HepG2 (cell line): ENCODE measurements at regions not wholly inside any gene's neighbourhood (a gene's known extent, or its start where the extent isn't known, plus 50 kb on each side); places are given as distances from the start of the nearest gene placed in this dataset.
A peak's percentile ranks its signal among the peaks of the same experiment; 100 is the strongest.

Source experiments
- ATAC-seq: fragments of 200-7000 bp; cut with Tn5 transposase; 3 replicates; pipeline ENCODE4 v1.9.1; 2020; ENCODE audit warnings: mild to moderate bottlenecking, moderate library complexity
- BruUV-seq: library from RNA; stranded (reverse); fragments of 400-500 nt; replicated peaks from 2 replicates; lab custom pipeline; 2021; lab: Mats Ljungman, UMichigan
- CTCF ChIA-PET: fragments of 300-600 bp; formaldehyde crosslinking; extraction: SDS; loops from one replicate; lab custom pipeline; 2021; ENCODE audit warnings: low total read pairs, inconsistent platforms, low intra/inter-chr PET ratio; lab: Yijun Ruan, JAX
- POLR2A ChIA-PET: fragments of 350-600 bp; sonication (Branson Sonifier 250); formaldehyde crosslinking; loops from one replicate; lab custom pipeline; 2020; ENCODE audit warnings: antibody characterized with exemption, inconsistent platforms; lab: Yijun Ruan, JAX
- DNase-seq: peaks from one replicate; pipeline ENCODE4 v3.0.0-alpha.2; 2015; ENCODE audit warnings: low spot score
- FAIRE-seq: peaks from 3 replicates; lab custom pipeline; 2011; peaks lifted over from hg19 to GRCh38; lab: Jason Lieb, UNC
- H2AFZ ChIP-seq: one replicate; pipeline ENCODE4 v1.6.1; 2011; ENCODE audit warnings: low read length, inconsistent platforms
- H3K27ac ChIP-seq: fragments of 300-600 bp; 3 replicates; pipeline ENCODE4 v1.8.0; 2011; ENCODE audit warnings: mixed run types, mild to moderate bottlenecking, mixed read lengths, low read length, inconsistent platforms; ENCODE audit not compliant: insufficient read depth; ENCODE audit errors: extremely low read length
- H3K27me3 ChIP-seq, 2 experiments: fragments of 200-600 bp in 1 of 2; 2 replicates in 1 of 2; 3 replicates in 1 of 2; pipeline versions ENCODE4 v1.6.0 to v1.8.0; 2011; ENCODE audit warnings: low read length in 2 of 2, mild to moderate bottlenecking in 2 of 2, moderate library complexity in 2 of 2, inconsistent platforms in 1 of 2; ENCODE audit not compliant: insufficient read depth in 2 of 2, control insufficient read depth in 1 of 2
- H3K36me3 ChIP-seq, 2 experiments: fragments of 200-600 bp in 1 of 2; replicated peaks in 1 of 2; 2 replicates in 1 of 2; 3 replicates in 1 of 2; pipeline versions ENCODE4 v1.5.1 to v1.8.0; 2011; ENCODE audit warnings: low read length in 2 of 2, inconsistent platforms in 1 of 2; ENCODE audit not compliant: insufficient read depth in 2 of 2, control insufficient read depth in 1 of 2
- H3K4me1 ChIP-seq: 2 replicates; pipeline ENCODE4 v1.5.1; 2012; ENCODE audit warnings: low read length, inconsistent platforms; ENCODE audit not compliant: insufficient read depth
- H3K4me2 ChIP-seq: 2 replicates; pipeline ENCODE4 v1.6.0; 2011; ENCODE audit warnings: low read depth, low read length, inconsistent platforms
- H3K4me3 ChIP-seq, 3 experiments: fragments of 200-600 bp in 1 of 3; sonication (generic), shearing (Covaris generic) in 1 of 3; replicated peaks in 1 of 3; 2 replicates each; pipeline ENCODE4 v1.5.1; 2011 to 2016; ENCODE audit warnings: low read length in 3 of 3, inconsistent platforms in 2 of 3, low read depth in 2 of 3, mild to moderate bottlenecking in 2 of 3, control low read depth in 1 of 3, mixed read lengths in 1 of 3; ENCODE audit not compliant: insufficient read depth in 1 of 3
- H3K79me2 ChIP-seq: one replicate; pipeline ENCODE4 v1.6.1; 2011; ENCODE audit warnings: low read length, inconsistent platforms; ENCODE audit not compliant: insufficient read depth
- H3K9ac ChIP-seq: 2 replicates; pipeline ENCODE4 v1.6.0; 2011; ENCODE audit warnings: mild to moderate bottlenecking, low read depth, low read length, inconsistent platforms; ENCODE audit not compliant: insufficient read depth
- H3K9me3 ChIP-seq: 2 replicates; pipeline ENCODE4 v1.5.1; 2012; ENCODE audit warnings: mild to moderate bottlenecking, low read length
- H4K20me1 ChIP-seq: 2 replicates; pipeline ENCODE4 v1.6.0; 2011; ENCODE audit warnings: inconsistent platforms, mild to moderate bottlenecking, low read length, moderate library complexity; ENCODE audit not compliant: insufficient read depth
- EED ChIP-seq: sonication (generic); formaldehyde crosslinking; IDR thresholded peaks from 2 replicates; pipeline ENCODE4 v1.5.0; 2020; ENCODE audit warnings: mild to moderate bottlenecking, missing genetic modification reagents
- FIP1L1 ChIP-seq: fragments of 200-400 bp; formaldehyde crosslinking; IDR thresholded peaks from 2 replicates; pipeline ENCODE4 v1.6.1; 2018; ENCODE audit warnings: low read depth, mild to moderate bottlenecking, low read length, moderate library complexity, borderline replicate concordance; ENCODE audit not compliant: insufficient read depth
- FLYWCH1 ChIP-seq: sonication (generic); formaldehyde crosslinking; IDR thresholded peaks from 2 replicates; pipeline ENCODE4 v1.8.1; 2023; ENCODE audit warnings: mild to moderate bottlenecking, missing genetic modification reagents
- HES4 ChIP-seq: sonication (generic); formaldehyde crosslinking; IDR thresholded peaks from 2 replicates; pipeline ENCODE4 v1.9.0; 2021; ENCODE audit warnings: mild to moderate bottlenecking, missing genetic modification reagents, borderline replicate concordance
- MAFF ChIP-seq: IDR thresholded peaks from 2 replicates; pipeline ENCODE4 v1.6.1; 2011; ENCODE audit warnings: low read depth, low read length, improper control_type of control experiment
- MAFK ChIP-seq, 2 experiments: IDR thresholded peaks in 1 of 2; conservative IDR thresholded peaks in 1 of 2; 2 replicates each; pipeline ENCODE4 v1.6.1; 2011; ENCODE audit warnings: improper control_type of control experiment in 2 of 2, low read length in 2 of 2
- RAD21 ChIP-seq: fragments of 450-650 bp; formaldehyde crosslinking; IDR thresholded peaks from 2 replicates; pipeline ENCODE4 v1.5.0; 2020; ENCODE audit warnings: mild to moderate bottlenecking
- SIN3B ChIP-seq: fragments of 150-350 bp; IDR thresholded peaks from 2 replicates; pipeline ENCODE4 v1.6.1; 2014; ENCODE audit warnings: low read length
- SRY ChIP-seq: sonication (generic); formaldehyde crosslinking; IDR thresholded peaks from 2 replicates; pipeline ENCODE4 v1.8.0; 2022; ENCODE audit warnings: mild to moderate bottlenecking, missing genetic modification reagents
- ZNF264 ChIP-seq: sonication (generic); formaldehyde crosslinking; IDR thresholded peaks from 2 replicates; pipeline ENCODE4 v1.4.0; 2020; ENCODE audit warnings: missing genetic modification reagents
- ZNF296 ChIP-seq: sonication (generic); formaldehyde crosslinking; conservative IDR thresholded peaks from 2 replicates; pipeline ENCODE4 v1.5.0; 2020; ENCODE audit warnings: mild to moderate bottlenecking, missing genetic modification reagents
- WGBS: methylation state at CpG from one replicate; pipeline ENCODE4 v1.1.6; 2017; ENCODE audit warnings: low lambda C conversion rate; 5-methylcytosine and 5-hydroxymethylcytosine counted together
- in situ Hi-C: cut with HindIII; loops from 2 replicates; pipeline ENCODE4 v1.10.0; 2017; ENCODE audit warnings: low pct_unique_long_range_greater_than_20kb; ENCODE audit not compliant: extremely low pct_ligation_motif_present
- intact Hi-C: fragments of 100-400 bp; cut with micrococcal nuclease; formaldehyde crosslinking; loops from one replicate; pipeline ENCODE4 v1.10.0; 2022; ENCODE audit not compliant: unreplicated experiment
- TF ChIP-seq, protein P1 (sequence below): sonication (generic); formaldehyde crosslinking; IDR thresholded peaks from 2 replicates; pipeline ENCODE4 v1.4.0; 2020; ENCODE audit warnings: missing genetic modification reagents
- TF ChIP-seq, protein P2 (sequence below): sonication (generic); formaldehyde crosslinking; IDR thresholded peaks from 2 replicates; pipeline ENCODE4 v1.5.0; 2020; ENCODE audit warnings: missing genetic modification reagents
- TF ChIP-seq, protein P3 (sequence below): sonication (generic); formaldehyde crosslinking; IDR thresholded peaks from 2 replicates; pipeline ENCODE4 v1.4.0; 2020; ENCODE audit warnings: missing genetic modification reagents
- TF ChIP-seq, protein P4 (sequence below): IDR thresholded peaks from 2 replicates; pipeline ENCODE4 v1.4.0; 2020; ENCODE audit warnings: mild to moderate bottlenecking, missing genetic modification reagents

DNA sequence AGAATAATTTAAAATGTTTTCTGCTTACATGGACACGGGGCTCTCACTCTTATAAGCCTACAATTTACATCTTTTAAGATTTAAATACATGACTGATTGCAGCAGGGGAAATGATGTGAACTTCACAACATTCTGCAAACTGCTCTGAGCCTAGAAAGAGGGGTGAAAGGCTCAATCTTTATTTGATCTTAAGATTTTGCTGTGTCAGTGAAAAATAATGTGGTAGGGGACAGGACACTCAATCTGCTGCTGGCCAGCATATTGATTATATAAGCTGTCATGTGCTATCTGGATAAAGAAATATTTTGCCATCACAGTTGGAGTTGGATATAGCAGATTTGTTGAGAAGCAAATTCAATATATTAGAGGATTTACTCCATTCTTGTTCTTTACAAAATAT, 2210.5 kb downstream of the PCDH7 start:
- intact Hi-C loops: no loop called here
- FAIRE-seq (no peak), ATAC-seq (no peak), DNase-seq (no peak)
- Histone ChIP-seq H3K9ac (no peak overlapping the region), H3K79me2 (no peaks in the 10 kb centered on the region), H3K4me1 (no peaks in the 10 kb centered on the region), H2AFZ (no peak overlapping the region), H3K4me3 (no peak overlapping the region), H3K27me3 (no peaks in the 10 kb centered on the region), H3K27ac (no peak overlapping the region), H3K9me3 (peaks cover 62% of the 10 kb centered on the region), H3K4me2 (no peak overlapping the region), H4K20me1 (no peaks in the 10 kb centered on the region), H3K36me3 (no peaks in the 10 kb centered on the region)
- TF ChIP-seq ZNF264: no peak
- TF ChIP-seq FIP1L1: no peak
- TF ChIP-seq, protein P1, sequence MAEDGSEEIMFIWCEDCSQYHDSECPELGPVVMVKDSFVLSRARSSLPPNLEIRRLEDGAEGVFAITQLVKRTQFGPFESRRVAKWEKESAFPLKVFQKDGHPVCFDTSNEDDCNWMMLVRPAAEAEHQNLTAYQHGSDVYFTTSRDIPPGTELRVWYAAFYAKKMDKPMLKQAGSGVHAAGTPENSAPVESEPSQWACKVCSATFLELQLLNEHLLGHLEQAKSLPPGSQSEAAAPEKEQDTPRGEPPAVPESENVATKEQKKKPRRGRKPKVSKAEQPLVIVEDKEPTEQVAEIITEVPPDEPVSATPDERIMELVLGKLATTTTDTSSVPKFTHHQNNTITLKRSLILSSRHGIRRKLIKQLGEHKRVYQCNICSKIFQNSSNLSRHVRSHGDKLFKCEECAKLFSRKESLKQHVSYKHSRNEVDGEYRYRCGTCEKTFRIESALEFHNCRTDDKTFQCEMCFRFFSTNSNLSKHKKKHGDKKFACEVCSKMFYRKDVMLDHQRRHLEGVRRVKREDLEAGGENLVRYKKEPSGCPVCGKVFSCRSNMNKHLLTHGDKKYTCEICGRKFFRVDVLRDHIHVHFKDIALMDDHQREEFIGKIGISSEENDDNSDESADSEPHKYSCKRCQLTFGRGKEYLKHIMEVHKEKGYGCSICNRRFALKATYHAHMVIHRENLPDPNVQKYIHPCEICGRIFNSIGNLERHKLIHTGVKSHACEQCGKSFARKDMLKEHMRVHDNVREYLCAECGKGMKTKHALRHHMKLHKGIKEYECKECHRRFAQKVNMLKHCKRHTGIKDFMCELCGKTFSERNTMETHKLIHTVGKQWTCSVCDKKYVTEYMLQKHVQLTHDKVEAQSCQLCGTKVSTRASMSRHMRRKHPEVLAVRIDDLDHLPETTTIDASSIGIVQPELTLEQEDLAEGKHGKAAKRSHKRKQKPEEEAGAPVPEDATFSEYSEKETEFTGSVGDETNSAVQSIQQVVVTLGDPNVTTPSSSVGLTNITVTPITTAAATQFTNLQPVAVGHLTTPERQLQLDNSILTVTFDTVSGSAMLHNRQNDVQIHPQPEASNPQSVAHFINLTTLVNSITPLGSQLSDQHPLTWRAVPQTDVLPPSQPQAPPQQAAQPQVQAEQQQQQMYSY (CRISPR knock-in tag): no peak
- TF ChIP-seq, protein P2, sequence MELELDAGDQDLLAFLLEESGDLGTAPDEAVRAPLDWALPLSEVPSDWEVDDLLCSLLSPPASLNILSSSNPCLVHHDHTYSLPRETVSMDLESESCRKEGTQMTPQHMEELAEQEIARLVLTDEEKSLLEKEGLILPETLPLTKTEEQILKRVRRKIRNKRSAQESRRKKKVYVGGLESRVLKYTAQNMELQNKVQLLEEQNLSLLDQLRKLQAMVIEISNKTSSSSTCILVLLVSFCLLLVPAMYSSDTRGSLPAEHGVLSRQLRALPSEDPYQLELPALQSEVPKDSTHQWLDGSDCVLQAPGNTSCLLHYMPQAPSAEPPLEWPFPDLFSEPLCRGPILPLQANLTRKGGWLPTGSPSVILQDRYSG (CRISPR knock-in tag): no peak
- TF ChIP-seq MAFK (conservative IDR thresholded peaks at IDR 0.05 in 1 of 2, IDR thresholded peaks at IDR 0.05 in 1 of 2; ENCODE audit: low read length in 2 of 2): peak; percentile 73 to 85
- no peak for TF ChIP-seq SRY (CRISPR knock-in tag)
- no peak for TF ChIP-seq HES4 (CRISPR knock-in tag)
- no peak for TF ChIP-seq SIN3B
- TF ChIP-seq EED (CRISPR knock-in tag): no peak
- TF ChIP-seq, protein P3, sequence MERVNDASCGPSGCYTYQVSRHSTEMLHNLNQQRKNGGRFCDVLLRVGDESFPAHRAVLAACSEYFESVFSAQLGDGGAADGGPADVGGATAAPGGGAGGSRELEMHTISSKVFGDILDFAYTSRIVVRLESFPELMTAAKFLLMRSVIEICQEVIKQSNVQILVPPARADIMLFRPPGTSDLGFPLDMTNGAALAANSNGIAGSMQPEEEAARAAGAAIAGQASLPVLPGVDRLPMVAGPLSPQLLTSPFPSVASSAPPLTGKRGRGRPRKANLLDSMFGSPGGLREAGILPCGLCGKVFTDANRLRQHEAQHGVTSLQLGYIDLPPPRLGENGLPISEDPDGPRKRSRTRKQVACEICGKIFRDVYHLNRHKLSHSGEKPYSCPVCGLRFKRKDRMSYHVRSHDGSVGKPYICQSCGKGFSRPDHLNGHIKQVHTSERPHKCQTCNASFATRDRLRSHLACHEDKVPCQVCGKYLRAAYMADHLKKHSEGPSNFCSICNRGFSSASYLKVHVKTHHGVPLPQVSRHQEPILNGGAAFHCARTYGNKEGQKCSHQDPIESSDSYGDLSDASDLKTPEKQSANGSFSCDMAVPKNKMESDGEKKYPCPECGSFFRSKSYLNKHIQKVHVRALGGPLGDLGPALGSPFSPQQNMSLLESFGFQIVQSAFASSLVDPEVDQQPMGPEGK (CRISPR knock-in tag): no peak
- no peak for TF ChIP-seq FLYWCH1 (CRISPR knock-in tag)
- no peak for TF ChIP-seq ZNF296 (CRISPR knock-in tag)
- no peak for TF ChIP-seq RAD21 (CRISPR knock-in tag)
- peak; percentile 79 for TF ChIP-seq MAFF
- TF ChIP-seq, protein P4, sequence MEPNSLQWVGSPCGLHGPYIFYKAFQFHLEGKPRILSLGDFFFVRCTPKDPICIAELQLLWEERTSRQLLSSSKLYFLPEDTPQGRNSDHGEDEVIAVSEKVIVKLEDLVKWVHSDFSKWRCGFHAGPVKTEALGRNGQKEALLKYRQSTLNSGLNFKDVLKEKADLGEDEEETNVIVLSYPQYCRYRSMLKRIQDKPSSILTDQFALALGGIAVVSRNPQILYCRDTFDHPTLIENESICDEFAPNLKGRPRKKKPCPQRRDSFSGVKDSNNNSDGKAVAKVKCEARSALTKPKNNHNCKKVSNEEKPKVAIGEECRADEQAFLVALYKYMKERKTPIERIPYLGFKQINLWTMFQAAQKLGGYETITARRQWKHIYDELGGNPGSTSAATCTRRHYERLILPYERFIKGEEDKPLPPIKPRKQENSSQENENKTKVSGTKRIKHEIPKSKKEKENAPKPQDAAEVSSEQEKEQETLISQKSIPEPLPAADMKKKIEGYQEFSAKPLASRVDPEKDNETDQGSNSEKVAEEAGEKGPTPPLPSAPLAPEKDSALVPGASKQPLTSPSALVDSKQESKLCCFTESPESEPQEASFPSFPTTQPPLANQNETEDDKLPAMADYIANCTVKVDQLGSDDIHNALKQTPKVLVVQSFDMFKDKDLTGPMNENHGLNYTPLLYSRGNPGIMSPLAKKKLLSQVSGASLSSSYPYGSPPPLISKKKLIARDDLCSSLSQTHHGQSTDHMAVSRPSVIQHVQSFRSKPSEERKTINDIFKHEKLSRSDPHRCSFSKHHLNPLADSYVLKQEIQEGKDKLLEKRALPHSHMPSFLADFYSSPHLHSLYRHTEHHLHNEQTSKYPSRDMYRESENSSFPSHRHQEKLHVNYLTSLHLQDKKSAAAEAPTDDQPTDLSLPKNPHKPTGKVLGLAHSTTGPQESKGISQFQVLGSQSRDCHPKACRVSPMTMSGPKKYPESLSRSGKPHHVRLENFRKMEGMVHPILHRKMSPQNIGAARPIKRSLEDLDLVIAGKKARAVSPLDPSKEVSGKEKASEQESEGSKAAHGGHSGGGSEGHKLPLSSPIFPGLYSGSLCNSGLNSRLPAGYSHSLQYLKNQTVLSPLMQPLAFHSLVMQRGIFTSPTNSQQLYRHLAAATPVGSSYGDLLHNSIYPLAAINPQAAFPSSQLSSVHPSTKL (CRISPR knock-in tag): no peak
- ChIA-PET CTCF (no interaction called here), POLR2A (no interaction called here)
- 5% methylated on average over 1 of the region's 1 CpG for WGBS
- in situ Hi-C loops: no loop called here
- BruUV-seq: no TSS peak
